Tibial nerve (tissue), 4 donors: ENCODE measurements at regions not wholly inside any gene's neighbourhood (a gene's known extent, or its start where the extent isn't known, plus 50 kb on each side); places are given as distances from the start of the nearest gene placed in this dataset.

Experiments
- DNase-seq, 2 donors: peaks; one replicate each; pipeline ENCODE4 v3.0.0-alpha.2; 2019; ENCODE audit warnings: low spot score in 2 of 2
- H3K27ac ChIP-seq, 4 donors: fragments of 200-600 bp; sonication (generic) in 3 of 4; one replicate each; pipeline ENCODE4 v1.5.1; 2017 to 2019; ENCODE audit warnings: mild to moderate bottlenecking in 1 of 4
- H3K27me3 ChIP-seq, 2 donors: fragments of 200-600 bp; sonication (generic) in 1 of 2; one replicate each; pipeline versions ENCODE4 v1.5.1 to v1.6.0; 2017 to 2019
- H3K36me3 ChIP-seq, 3 donors: fragments of 200-600 bp; sonication (generic); one replicate each; pipeline ENCODE4 v1.5.1; 2018 to 2019
- H3K4me1 ChIP-seq, 4 donors: fragments of 200-600 bp; sonication (generic) in 3 of 4; one replicate each; pipeline ENCODE4 v1.5.1; 2017 to 2019
- H3K4me3 ChIP-seq, 4 donors: fragments of 200-600 bp; sonication (generic) in 3 of 4; one replicate each; pipeline ENCODE4 v1.5.1; 2017 to 2019; ENCODE audit warnings: mild to moderate bottlenecking in 1 of 4, moderate library complexity in 1 of 4
- H3K9me3 ChIP-seq, 4 donors: fragments of 200-600 bp; sonication (generic) in 3 of 4; one replicate each; pipeline ENCODE4 v1.5.1; 2017 to 2019
- CTCF ChIP-seq, 5 experiments: fragments of 200-600 bp in 3 of 5; fragments of 450-650 bp in 2 of 5; sonication (generic) in 3 of 5; IDR thresholded peaks; one replicate each; pipeline ENCODE4 v1.5.1; 2016 to 2019; ENCODE audit warnings: antibody characterized with exemption in 5 of 5, mild to moderate bottlenecking in 3 of 5, moderate library complexity in 2 of 5
- EP300 ChIP-seq, 2 donors: sonication (generic); formaldehyde crosslinking; IDR thresholded peaks; one replicate each; pipeline ENCODE4 v1.6.1; 2017; ENCODE audit warnings: antibody characterized with exemption in 2 of 2, mild to moderate bottlenecking in 1 of 2
- POLR2A ChIP-seq, 2 donors: fragments of 450-650 bp; IDR thresholded peaks; one replicate each; pipeline ENCODE4 v1.6.1; 2017; ENCODE audit warnings: antibody characterized with exemption in 2 of 2, mild to moderate bottlenecking in 2 of 2, moderate library complexity in 2 of 2
- WGBS, 2 donors: methylation state at CpG; one replicate each; pipeline ENCODE4 v1.1.5; 2018; 5-methylcytosine and 5-hydroxymethylcytosine counted together

- no peaks in the 10 kb centered on the region for H3K9me3 ChIP-seq
- no peaks in the 10 kb centered on the region for H3K4me1 ChIP-seq
- H3K27me3 ChIP-seq: no peaks in the 10 kb centered on the region
- no peaks in the 10 kb centered on the region for H3K36me3 ChIP-seq
- 36 to 37% methylated on average over 6 of the region's 6 CpGs for WGBS, 2 donors
- no peak overlapping the region for H3K27ac ChIP-seq
- no peak for DNase-seq
- no peak overlapping the region for H3K4me3 ChIP-seq
- TF ChIP-seq POLR2A (IDR thresholded peaks at IDR 0.05): no peak
- TF ChIP-seq EP300 (IDR thresholded peaks at IDR 0.05): no peak
- no peak for TF ChIP-seq CTCF (IDR thresholded peaks at IDR 0.05)
Observed at GRCh38 chr16:48946686-48947370, 334.8 kb downstream of the CBLN1 start.

- no peak for DNase-seq
- H3K27ac ChIP-seq: no peak overlapping the region
- no peak for TF ChIP-seq CTCF (IDR thresholded peaks at IDR 0.05)
- TF ChIP-seq EP300 (IDR thresholded peaks at IDR 0.05): no peak
- no peak for TF ChIP-seq POLR2A (IDR thresholded peaks at IDR 0.05)
- H3K4me3 ChIP-seq: no peak overlapping the region
- 61 to 69% methylated on average over 3 of the region's 3 CpGs for WGBS, 2 donors
- H3K36me3 ChIP-seq: no peaks in the 10 kb centered on the region
- H3K4me1 ChIP-seq: no peaks in the 10 kb centered on the region
- H3K9me3 ChIP-seq: no peaks in the 10 kb centered on the region
- no peaks in the 10 kb centered on the region for H3K27me3 ChIP-seq
Observed at GRCh38 chr16:48942996-48943395, 333.0 kb upstream of the N4BP1 start.

- TF ChIP-seq POLR2A (IDR thresholded peaks at IDR 0.05) (no peak), EP300 (IDR thresholded peaks at IDR 0.05) (no peak), CTCF (IDR thresholded peaks at IDR 0.05) (no peak)
- 86 to 87% methylated on average over 5 of the region's 5 CpGs for WGBS, 2 donors
- H3K27me3 ChIP-seq: no peaks in the 10 kb centered on the region
- H3K9me3 ChIP-seq: no peaks in the 10 kb centered on the region
- no peak overlapping the region for H3K27ac ChIP-seq
- no peak overlapping the region for H3K4me3 ChIP-seq
- H3K4me1 ChIP-seq: no peaks in the 10 kb centered on the region
- H3K36me3 ChIP-seq: no peaks in the 10 kb centered on the region
- no peak for DNase-seq
Observed at GRCh38 chr16:48936811-48937210, 326.8 kb upstream of the N4BP1 start.

- Histone ChIP-seq H3K27ac (no peak overlapping the region), H3K9me3 (peaks cover 0 to 2% (median 0%) of the 10 kb centered on the region in 4 donors), H3K4me3 (no peak overlapping the region), H3K27me3 (no peaks in the 10 kb centered on the region), H3K4me1 (no peaks in the 10 kb centered on the region), H3K36me3 (no peaks in the 10 kb centered on the region)
- TF ChIP-seq CTCF (IDR thresholded peaks at IDR 0.05): no peak
- TF ChIP-seq POLR2A (IDR thresholded peaks at IDR 0.05): no peak
- no peak for TF ChIP-seq EP300 (IDR thresholded peaks at IDR 0.05)
- no peak for DNase-seq
- WGBS, 2 donors: 73 to 82% methylated on average over 9 of the region's 9 CpGs
Observed at GRCh38 chr16:48932216-48932855, 322.4 kb upstream of the N4BP1 start.

- H3K9me3 ChIP-seq: peaks cover 0 to 10% (median 0%) of the 10 kb centered on the region in 4 donors
- H3K27ac ChIP-seq: no peak overlapping the region
- H3K4me1 ChIP-seq: no peaks in the 10 kb centered on the region
- 91 to 93% methylated on average over 4 of the region's 4 CpGs for WGBS, 2 donors
- no peak overlapping the region for H3K4me3 ChIP-seq
- no peak for DNase-seq
- TF ChIP-seq EP300 (IDR thresholded peaks at IDR 0.05) (no peak), POLR2A (IDR thresholded peaks at IDR 0.05) (no peak), CTCF (IDR thresholded peaks at IDR 0.05) (no peak)
- H3K36me3 ChIP-seq: no peaks in the 10 kb centered on the region
- H3K27me3 ChIP-seq: no peaks in the 10 kb centered on the region
Observed at GRCh38 chr16:48930951-48931553, 321.1 kb upstream of the N4BP1 start.
